ENCODE measurements at regions not wholly inside any gene's neighbourhood (a gene's known extent, or its start where the extent isn't known, plus 50 kb on each side); places are given as distances from the start of the nearest gene placed in this dataset.
A peak's percentile ranks its signal among the peaks of the same experiment; 100 is the strongest.

DNA sequence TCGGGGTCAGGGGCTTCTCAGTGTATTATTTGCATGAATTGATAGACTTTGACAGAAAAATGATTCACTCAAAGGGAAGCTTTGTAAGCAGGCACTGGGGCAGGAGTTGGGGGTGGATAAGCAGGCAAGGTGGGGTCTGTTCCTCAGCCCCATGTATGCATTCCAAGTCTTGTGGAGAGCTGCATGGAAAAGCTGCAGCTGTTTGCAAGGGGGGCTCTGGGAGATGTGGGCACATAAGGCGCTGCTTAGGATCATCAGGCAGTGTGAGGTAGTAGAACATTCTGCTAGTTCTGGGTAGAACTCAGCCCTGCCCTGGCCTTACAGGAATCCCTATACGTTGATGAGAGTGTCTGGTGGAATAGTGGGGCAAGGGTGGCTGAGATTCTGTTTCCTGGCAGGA, 154.2 kb upstream of the LRIG1 start:
- H3K9me3 ChIP-seq (ENCODE audit: insufficient read depth in 2 of 2, low read depth in 1 of 2, low read length in 1 of 2) = no peaks in the 10 kb centered on the region; a peak in 2 of 4 replicates
- no peak overlapping the region for H2AK5ac ChIP-seq (ENCODE audit: low read depth, low read length)
- H3K4ac ChIP-seq (replicated peaks; ENCODE audit: insufficient read length, low read depth, low read length) = peak overlapping the region; percentile 41
- H3K18ac ChIP-seq (ENCODE audit: extremely low read depth, low read length) = no peak overlapping the region
- no peak overlapping the region for H3K23ac ChIP-seq (ENCODE audit: insufficient read length)
- no peak overlapping the region for H2BK12ac ChIP-seq (ENCODE audit: low read depth, low read length)
- peak overlapping the region; percentile 29; the same call in 1 of the 2 replicates for H2BK15ac ChIP-seq (ENCODE audit: low read length)
- 86% methylated on average over 3 of the region's 3 CpGs; no CpG with 5 or more reads in 1 of the 2 experiments for WGBS, 2 experiments (ENCODE audit: extremely low coverage in 1 of 2, insufficient coverage in 1 of 2, insufficient read length in 1 of 2, insufficient replicate concordance in 2 of 2, low coverage in 1 of 2, low lambda C conversion rate in 2 of 2, missing lambda C conversion rate in 1 of 2)
- H2BK20ac ChIP-seq (ENCODE audit: low read length) = no peak overlapping the region
- peaks cover 0 to 1% (median 0%) of the 10 kb centered on the region in 4 experiments; a peak in 1 of 7 replicates for H3K4me1 ChIP-seq (replicated peaks in 1 of 4; ENCODE audit: control insufficient read depth in 3 of 4, insufficient read depth in 4 of 4, low read length in 3 of 4)
- no peak overlapping the region; the same call in 1 of the 2 replicates for H2AFZ ChIP-seq (ENCODE audit: low read length)
- H2BK120ac ChIP-seq (replicated peaks; ENCODE audit: low read depth, low read length) = no peak overlapping the region
- H3K27me3 ChIP-seq (replicated peaks in 1 of 4; ENCODE audit: control insufficient read depth in 3 of 4, extremely low read depth in 1 of 4, insufficient read depth in 3 of 4, low read length in 3 of 4) = no peaks in the 10 kb centered on the region
- DNase-seq (ENCODE audit: low read depth in 1 of 2, low spot score in 2 of 2) = no peak
- no peak overlapping the region for H3K56ac ChIP-seq (replicated peaks; ENCODE audit: insufficient read length, low read depth, low read length)
- no peak overlapping the region for H3K4me3 ChIP-seq (ENCODE audit: extremely low read depth in 1 of 4, insufficient read depth in 2 of 4, low read depth in 3 of 4, low read length in 4 of 4)
- no peak overlapping the region for H4K8ac ChIP-seq (ENCODE audit: extremely low read depth, insufficient read depth, low read length)
- no peaks in the 10 kb centered on the region for H3K79me1 ChIP-seq (ENCODE audit: low read depth, low read length)
- ChIA-PET CTCF (ENCODE audit: partially characterized antibody) (interaction anchor here (0.6 to 1.9 kb wide), 2 partner anchors 134 to 148 kb away, joined by 3 to 8 read pairs; no protein-coding TSS in a partner anchor), POLR2A (ENCODE audit: partially characterized antibody) (no interaction called here)
- no peak overlapping the region for H3K14ac ChIP-seq (ENCODE audit: insufficient read length)
- no peaks in the 10 kb centered on the region for H3K23me2 ChIP-seq (ENCODE audit: low read depth, low read length)
- no peak overlapping the region for H3K4me2 ChIP-seq (ENCODE audit: insufficient read depth in 1 of 2, low read depth in 2 of 2, low read length in 2 of 2)
- no peaks in the 10 kb centered on the region for H3K79me2 ChIP-seq (ENCODE audit: control insufficient read depth in 1 of 2, insufficient read depth in 2 of 2, low read length in 2 of 2)
- H3K9ac ChIP-seq (replicated peaks in 1 of 4; ENCODE audit: extremely low read depth in 1 of 4, low read depth in 3 of 4, low read length in 3 of 4) = no peak overlapping the region
- 0 out of 8 replicates have a peak, but pooled peaks cover 0 to 3% (median 0%) of the 10 kb centered on the region in 4 experiments for H3K36me3 ChIP-seq (ENCODE audit: control insufficient read depth in 2 of 4, insufficient read depth in 4 of 4, low read length in 3 of 4)
- H4K20me1 ChIP-seq (replicated peaks in 1 of 2; ENCODE audit: control insufficient read depth in 1 of 2, insufficient read depth in 2 of 2, low read length in 2 of 2) = no peaks in the 10 kb centered on the region
- H3K27ac ChIP-seq (ENCODE audit: low read depth, low read length) = no peak overlapping the region
- H2BK5ac ChIP-seq (ENCODE audit: low read depth, low read length) = no peak overlapping the region
- no peak overlapping the region for H4K5ac ChIP-seq (ENCODE audit: insufficient read length, low read depth, low read length)
- no peak overlapping the region for H4K91ac ChIP-seq (replicated peaks; ENCODE audit: insufficient read length, low read length)
- FAIRE-seq = no peak
- TF ChIP-seq EGR1 (IDR thresholded peaks at IDR 0.05; ENCODE audit: borderline replicate concordance, low read depth, low read length) (no peak), NANOG (IDR thresholded peaks at IDR 0.05; ENCODE audit: insufficient read depth, low read depth, low read length, poor library complexity, severe bottlenecking) (no peak), EZH2 (IDR thresholded peaks at IDR 0.05; ENCODE audit: low read depth, low read length, severe bottlenecking) (no peak), JUN (IDR thresholded peaks at IDR 0.05; ENCODE audit: low read depth, low read length) (no peak), KDM5A (IDR thresholded peaks at IDR 0.05; ENCODE audit: low read length) (no peak), HDAC6 (IDR thresholded peaks at IDR 0.05; ENCODE audit: low read depth, low read length) (no peak), CREB1 (IDR thresholded peaks at IDR 0.05) (no peak), TAF7 (optimal IDR thresholded peaks at IDR 0.05; ENCODE audit: borderline replicate concordance, low read depth, low read length) (no peak), YY1 (IDR thresholded peaks at IDR 0.05; ENCODE audit: low read depth, low read length) (no peak), CEBPB (IDR thresholded peaks at IDR 0.05; ENCODE audit: low read depth, low read length) (no peak), CBX8 (IDR thresholded peaks at IDR 0.05; ENCODE audit: borderline replicate concordance, low read depth, low read length) (no peak)
- TF ChIP-seq, protein P1, sequence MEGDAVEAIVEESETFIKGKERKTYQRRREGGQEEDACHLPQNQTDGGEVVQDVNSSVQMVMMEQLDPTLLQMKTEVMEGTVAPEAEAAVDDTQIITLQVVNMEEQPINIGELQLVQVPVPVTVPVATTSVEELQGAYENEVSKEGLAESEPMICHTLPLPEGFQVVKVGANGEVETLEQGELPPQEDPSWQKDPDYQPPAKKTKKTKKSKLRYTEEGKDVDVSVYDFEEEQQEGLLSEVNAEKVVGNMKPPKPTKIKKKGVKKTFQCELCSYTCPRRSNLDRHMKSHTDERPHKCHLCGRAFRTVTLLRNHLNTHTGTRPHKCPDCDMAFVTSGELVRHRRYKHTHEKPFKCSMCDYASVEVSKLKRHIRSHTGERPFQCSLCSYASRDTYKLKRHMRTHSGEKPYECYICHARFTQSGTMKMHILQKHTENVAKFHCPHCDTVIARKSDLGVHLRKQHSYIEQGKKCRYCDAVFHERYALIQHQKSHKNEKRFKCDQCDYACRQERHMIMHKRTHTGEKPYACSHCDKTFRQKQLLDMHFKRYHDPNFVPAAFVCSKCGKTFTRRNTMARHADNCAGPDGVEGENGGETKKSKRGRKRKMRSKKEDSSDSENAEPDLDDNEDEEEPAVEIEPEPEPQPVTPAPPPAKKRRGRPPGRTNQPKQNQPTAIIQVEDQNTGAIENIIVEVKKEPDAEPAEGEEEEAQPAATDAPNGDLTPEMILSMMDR (IDR thresholded peaks at IDR 0.05; ENCODE audit: control extremely low read depth in 1 of 3, insufficient read depth in 1 of 3, low read depth in 1 of 3, low read length in 3 of 3) = no peak

Data from H1 (cell line).